Osteoblast (primary cell): ENCODE measurements at regions not wholly inside any gene's neighbourhood (a gene's known extent, or its start where the extent isn't known, plus 50 kb on each side); places are given as distances from the start of the nearest gene placed in this dataset.

Source experiments
- DNase-seq: peaks from one replicate; pipeline ENCODE4 v3.0.0; 2011; ENCODE audit warnings: low spot score, mixed read lengths; ENCODE audit not compliant: insufficient read length; ENCODE audit errors: missing footprints
- H2AFZ ChIP-seq: 2 replicates; pipeline ENCODE4 v1.6.0; 2011; ENCODE audit warnings: mild to moderate bottlenecking, low read length
- H3K27ac ChIP-seq: 2 replicates; pipeline ENCODE4 v1.5.1; 2011; ENCODE audit warnings: mild to moderate bottlenecking, low read depth, low read length, moderate library complexity
- H3K27me3 ChIP-seq: 2 replicates; pipeline ENCODE4 v1.6.0; 2012; ENCODE audit warnings: mild to moderate bottlenecking, control low read depth, inconsistent platforms, low read length, moderate library complexity; ENCODE audit not compliant: insufficient read depth
- H3K36me3 ChIP-seq: 2 replicates; pipeline ENCODE4 v1.5.1; 2011; ENCODE audit warnings: mild to moderate bottlenecking, low read length, control low read depth, moderate library complexity; ENCODE audit not compliant: insufficient read depth
- H3K4me1 ChIP-seq: 2 replicates; pipeline ENCODE4 v1.5.1; 2011; ENCODE audit warnings: mild to moderate bottlenecking, low read length, control low read depth, moderate library complexity; ENCODE audit not compliant: insufficient read depth
- H3K4me2 ChIP-seq: 2 replicates; pipeline ENCODE4 v1.6.0; 2011; ENCODE audit warnings: mild to moderate bottlenecking, low read length; ENCODE audit not compliant: insufficient read depth
- H3K4me3 ChIP-seq: fragments of 200-600 bp; sonication (generic); 3 replicates; pipeline ENCODE4 v1.5.1; 2012; ENCODE audit warnings: mild to moderate bottlenecking, low read length, inconsistent platforms; ENCODE audit not compliant: insufficient read depth
- H3K79me2 ChIP-seq: 2 replicates; pipeline ENCODE4 v1.6.0; 2012; ENCODE audit warnings: mild to moderate bottlenecking, low read length, control low read depth, inconsistent platforms; ENCODE audit not compliant: insufficient read depth
- H3K9me3 ChIP-seq: 2 replicates; pipeline ENCODE4 v1.5.1; 2011; ENCODE audit warnings: low read depth, low read length, control low read depth
- H4K20me1 ChIP-seq: 2 replicates; pipeline ENCODE4 v1.6.0; 2012; ENCODE audit warnings: mild to moderate bottlenecking, low read length, control low read depth; ENCODE audit not compliant: insufficient read depth
- CTCF ChIP-seq: IDR thresholded peaks from 2 replicates; pipeline ENCODE4 v1.5.1; 2011; ENCODE audit warnings: mild to moderate bottlenecking, low read depth, low read length, moderate library complexity; ENCODE audit errors: extremely low read depth

GRCh38 chr6:155561257-155561965 lies 105.8 kb upstream of the NOX3 start:
- Histone ChIP-seq H3K36me3 (no peaks in the 10 kb centered on the region), H3K9me3 (no peaks in the 10 kb centered on the region), H4K20me1 (no peaks in the 10 kb centered on the region), H3K27ac (no peak overlapping the region), H2AFZ (no peak overlapping the region), H3K4me3 (no peak overlapping the region), H3K79me2 (no peaks in the 10 kb centered on the region), H3K4me1 (no peaks in the 10 kb centered on the region), H3K4me2 (no peak overlapping the region), H3K27me3 (no peaks in the 10 kb centered on the region)
- TF ChIP-seq CTCF, result no peak
- no peak for DNase-seq

GRCh38 chr6:155549928-155550327 lies 94.3 kb upstream of the NOX3 start:
- H3K36me3 ChIP-seq, result no peaks in the 10 kb centered on the region
- H3K4me3 ChIP-seq, result no peak overlapping the region
- no peaks in the 10 kb centered on the region for H4K20me1 ChIP-seq
- H3K4me2 ChIP-seq, result no peak overlapping the region
- no peaks in the 10 kb centered on the region for H3K4me1 ChIP-seq
- no peaks in the 10 kb centered on the region for H3K27me3 ChIP-seq
- H2AFZ ChIP-seq, result no peak overlapping the region
- H3K9me3 ChIP-seq, result no peaks in the 10 kb centered on the region
- H3K79me2 ChIP-seq, result no peaks in the 10 kb centered on the region
- TF ChIP-seq CTCF, result no peak
- no peak overlapping the region for H3K27ac ChIP-seq
- DNase-seq, result no peak

- no peak for DNase-seq
- no peak overlapping the region for H2AFZ ChIP-seq
- no peak for TF ChIP-seq CTCF
Measured at GRCh38 chr6:155549028-155549798, 93.6 kb upstream of the NOX3 start.

GRCh38 chr6:155548576-155548975 lies 92.9 kb upstream of the NOX3 start:
- Histone ChIP-seq H2AFZ (peak overlapping the region; percentile 9), H3K9me3 (no peaks in the 10 kb centered on the region), H4K20me1 (no peaks in the 10 kb centered on the region), H3K4me2 (no peak overlapping the region), H3K27me3 (no peaks in the 10 kb centered on the region), H3K36me3 (no peaks in the 10 kb centered on the region), H3K4me3 (no peak overlapping the region), H3K27ac (no peak overlapping the region), H3K4me1 (no peaks in the 10 kb centered on the region), H3K79me2 (no peaks in the 10 kb centered on the region)
- TF ChIP-seq CTCF, result no peak
- DNase-seq, result no peak

More at GRCh38 chr6:155549028-155549798, 93.6 kb upstream of the NOX3 start:
- Histone ChIP-seq H3K9me3 (no peaks in the 10 kb centered on the region), H3K27ac (no peak overlapping the region), H3K36me3 (no peaks in the 10 kb centered on the region), H3K79me2 (no peaks in the 10 kb centered on the region), H3K27me3 (no peaks in the 10 kb centered on the region), H3K4me2 (no peak overlapping the region), H4K20me1 (no peaks in the 10 kb centered on the region), H3K4me3 (no peak overlapping the region), H3K4me1 (no peaks in the 10 kb centered on the region)
